ENCODE measurements at regions not wholly inside any gene's neighbourhood (a gene's known extent, or its start where the extent isn't known, plus 50 kb on each side); places are given as distances from the start of the nearest gene placed in this dataset.
A peak's percentile ranks its signal among the peaks of the same experiment; 100 is the strongest.

- TF ChIP-seq CREB5 (CRISPR knock-in tag; IDR thresholded peaks at IDR 0.05; ENCODE audit: low read depth) = no peak
- TF ChIP-seq PATZ1 (CRISPR knock-in tag; IDR thresholded peaks at IDR 0.05; ENCODE audit: borderline replicate concordance) = no peak
- no peak for TF ChIP-seq BACH2 (CRISPR knock-in tag; IDR thresholded peaks at IDR 0.05; ENCODE audit: borderline replicate concordance)
- no peak for TF ChIP-seq OSR1 (CRISPR knock-in tag; IDR thresholded peaks at IDR 0.05)
- no peak for TF ChIP-seq ZNF70 (CRISPR knock-in tag; IDR thresholded peaks at IDR 0.05)
- TF ChIP-seq TSHZ2 (CRISPR knock-in tag; IDR thresholded peaks at IDR 0.05) = no peak
- TF ChIP-seq ISL1 (CRISPR knock-in tag; IDR thresholded peaks at IDR 0.05) = no peak
- TF ChIP-seq RARB (CRISPR knock-in tag; IDR thresholded peaks at IDR 0.05) = no peak
- TF ChIP-seq PPARA (CRISPR knock-in tag; IDR thresholded peaks at IDR 0.05; ENCODE audit: borderline replicate concordance) = no peak
- TF ChIP-seq POU6F1 (CRISPR knock-in tag; IDR thresholded peaks at IDR 0.05; ENCODE audit: borderline replicate concordance, low read depth) = no peak
- no peak for TF ChIP-seq ZFP3 (CRISPR knock-in tag; IDR thresholded peaks at IDR 0.05)
- TF ChIP-seq ZFP30 (CRISPR knock-in tag; IDR thresholded peaks at IDR 0.05) = no peak
- no peak for TF ChIP-seq TOX (CRISPR knock-in tag; IDR thresholded peaks at IDR 0.05; ENCODE audit: borderline replicate concordance)
- ATAC-seq = no peak
These were observed 362.0 kb downstream of the ETV1 start for GRCh38 chr7:13627455-13627854.

GRCh38 chr7:13628239-13629001 is 361.0 kb downstream of the ETV1 start:
- TF ChIP-seq ZC3H10 (CRISPR knock-in tag; IDR thresholded peaks at IDR 0.05) (no peak), CREB5 (CRISPR knock-in tag; IDR thresholded peaks at IDR 0.05; ENCODE audit: low read depth) (no peak)
- ATAC-seq = no peak; the same call in 2 of the 3 replicates

GRCh38 chr7:13631207-13632049 is 358.0 kb downstream of the ETV1 start:
- peak; percentile 51; the same call in 1 of the 3 replicates for ATAC-seq
- peak; percentile 79 for TF ChIP-seq TCF4 (CRISPR knock-in tag; IDR thresholded peaks at IDR 0.05; ENCODE audit: borderline replicate concordance)

- ATAC-seq = no peak
- TF ChIP-seq ESRRG (CRISPR knock-in tag; IDR thresholded peaks at IDR 0.05) (no peak), SNAI2 (CRISPR knock-in tag; IDR thresholded peaks at IDR 0.05) (no peak), RARB (CRISPR knock-in tag; IDR thresholded peaks at IDR 0.05) (no peak), CREB5 (CRISPR knock-in tag; IDR thresholded peaks at IDR 0.05; ENCODE audit: low read depth) (no peak), ISL1 (CRISPR knock-in tag; IDR thresholded peaks at IDR 0.05) (no peak), PPARA (CRISPR knock-in tag; IDR thresholded peaks at IDR 0.05; ENCODE audit: borderline replicate concordance) (no peak), ZFP3 (CRISPR knock-in tag; IDR thresholded peaks at IDR 0.05) (no peak), ARNTL (CRISPR knock-in tag; IDR thresholded peaks at IDR 0.05; ENCODE audit: borderline replicate concordance, low read depth) (no peak), BACH2 (CRISPR knock-in tag; IDR thresholded peaks at IDR 0.05; ENCODE audit: borderline replicate concordance) (no peak), ZNF565 (CRISPR knock-in tag; conservative IDR thresholded peaks at IDR 0.05; ENCODE audit: low read depth) (no peak), ZC3H10 (CRISPR knock-in tag; IDR thresholded peaks at IDR 0.05) (no peak), ZFP30 (CRISPR knock-in tag; IDR thresholded peaks at IDR 0.05) (no peak), CSRNP3 (CRISPR knock-in tag; IDR thresholded peaks at IDR 0.05) (no peak), TOX (CRISPR knock-in tag; IDR thresholded peaks at IDR 0.05; ENCODE audit: borderline replicate concordance) (no peak), TCF4 (CRISPR knock-in tag; IDR thresholded peaks at IDR 0.05; ENCODE audit: borderline replicate concordance) (no peak), OSR1 (CRISPR knock-in tag; IDR thresholded peaks at IDR 0.05) (no peak)
These were observed 355.6 kb downstream of the ETV1 start for GRCh38 chr7:13633857-13634256.

Data from SK-N-SH treated with all-trans-retinoic acid at 6 μM for 48 hours (cell line).